ENCODE measurements at regions not wholly inside any gene's neighbourhood (a gene's known extent, or its start where the extent isn't known, plus 50 kb on each side); places are given as distances from the start of the nearest gene placed in this dataset.
A peak's percentile ranks its signal among the peaks of the same experiment; 100 is the strongest.
"Not testable (repeated sequence)": the region's sequence is repeated elsewhere in the genome, so short reads cannot be mapped to it uniquely, and the experiment has no call there.

DNA sequence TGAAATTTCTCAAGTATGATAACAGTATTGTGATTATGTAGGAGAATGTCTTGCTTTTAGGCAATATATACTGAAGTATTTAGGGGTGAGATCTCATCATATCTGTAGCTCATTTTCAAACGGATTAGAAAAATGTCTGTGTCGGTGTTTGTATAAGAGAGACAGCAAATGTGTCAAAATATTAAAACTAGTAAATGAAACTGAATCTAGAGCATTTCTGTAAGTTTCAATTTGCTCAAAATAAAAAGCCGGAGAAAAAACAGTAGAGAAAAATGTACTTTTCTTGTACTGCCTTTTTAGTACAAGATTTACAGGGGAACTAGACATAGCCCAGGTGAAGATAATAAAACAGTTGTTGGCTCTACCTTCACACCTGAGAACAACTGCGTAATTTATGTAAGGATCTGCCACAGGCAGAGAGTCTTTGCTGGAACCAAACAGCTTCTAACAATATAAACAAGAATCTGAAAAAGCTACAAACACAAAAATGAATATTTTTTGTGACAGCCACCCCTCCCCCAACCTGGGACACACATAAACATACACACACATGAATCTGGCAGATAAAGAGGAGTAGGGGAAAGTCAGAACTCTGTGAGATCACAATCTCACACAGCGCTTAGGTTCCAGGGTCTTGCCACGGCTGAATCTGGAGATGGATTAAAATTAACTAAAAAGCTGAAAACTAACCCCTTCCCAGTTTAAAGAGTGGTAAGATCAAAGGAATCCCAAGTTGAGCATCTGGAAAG lies 153.3 kb downstream of the AVL9 start:
- no peak overlapping the region for H3K4me3 ChIP-seq
- TF ChIP-seq, protein P1, sequence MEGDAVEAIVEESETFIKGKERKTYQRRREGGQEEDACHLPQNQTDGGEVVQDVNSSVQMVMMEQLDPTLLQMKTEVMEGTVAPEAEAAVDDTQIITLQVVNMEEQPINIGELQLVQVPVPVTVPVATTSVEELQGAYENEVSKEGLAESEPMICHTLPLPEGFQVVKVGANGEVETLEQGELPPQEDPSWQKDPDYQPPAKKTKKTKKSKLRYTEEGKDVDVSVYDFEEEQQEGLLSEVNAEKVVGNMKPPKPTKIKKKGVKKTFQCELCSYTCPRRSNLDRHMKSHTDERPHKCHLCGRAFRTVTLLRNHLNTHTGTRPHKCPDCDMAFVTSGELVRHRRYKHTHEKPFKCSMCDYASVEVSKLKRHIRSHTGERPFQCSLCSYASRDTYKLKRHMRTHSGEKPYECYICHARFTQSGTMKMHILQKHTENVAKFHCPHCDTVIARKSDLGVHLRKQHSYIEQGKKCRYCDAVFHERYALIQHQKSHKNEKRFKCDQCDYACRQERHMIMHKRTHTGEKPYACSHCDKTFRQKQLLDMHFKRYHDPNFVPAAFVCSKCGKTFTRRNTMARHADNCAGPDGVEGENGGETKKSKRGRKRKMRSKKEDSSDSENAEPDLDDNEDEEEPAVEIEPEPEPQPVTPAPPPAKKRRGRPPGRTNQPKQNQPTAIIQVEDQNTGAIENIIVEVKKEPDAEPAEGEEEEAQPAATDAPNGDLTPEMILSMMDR (IDR thresholded peaks at IDR 0.05), result no peak
- TF ChIP-seq POLR2AphosphoS5 (IDR thresholded peaks at IDR 0.05) (no peak), EP300 (IDR thresholded peaks at IDR 0.05) (no peak), POLR2A (IDR thresholded peaks at IDR 0.05) (no peak)
- no peaks in the 10 kb centered on the region for H3K9me3 ChIP-seq
- DNase-seq, result no peak
- no peak overlapping the region for H3K27ac ChIP-seq
- H3K27me3 ChIP-seq, result no peaks in the 10 kb centered on the region
- no peaks in the 10 kb centered on the region for H3K36me3 ChIP-seq
- 86 to 89% methylated on average over 6 of the region's 6 CpGs for WGBS, 2 donors
- ATAC-seq (ENCODE audit: low FRiP score in 2 of 2), result no peak
- H3K4me1 ChIP-seq, result no peaks in the 10 kb centered on the region

DNA sequence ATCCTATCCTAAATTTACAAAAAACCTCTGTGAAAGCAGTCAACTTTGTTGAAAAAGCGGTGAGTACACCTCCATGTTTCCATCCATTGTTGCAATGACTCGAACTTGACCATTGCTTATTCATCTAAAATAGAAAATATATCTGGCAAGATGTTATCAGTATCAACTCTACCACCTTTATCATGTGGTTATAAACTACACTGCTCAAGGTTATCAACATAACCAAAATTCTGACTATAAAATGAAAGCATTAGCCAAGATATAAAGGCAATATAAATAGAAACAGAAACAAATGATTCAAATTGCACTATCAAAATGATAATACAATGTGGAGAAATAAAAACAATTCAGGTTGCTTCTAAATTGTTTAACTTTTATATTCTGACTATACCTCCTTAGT lies 150.0 kb downstream of the AVL9 start:
- WGBS, 2 donors, result 79 to 88% methylated on average over 2 of the region's 2 CpGs
- ATAC-seq (ENCODE audit: low FRiP score in 2 of 2); H3K9me3 ChIP-seq; DNase-seq; H3K36me3 ChIP-seq; H3K27ac ChIP-seq; H3K27me3 ChIP-seq; H3K4me3 ChIP-seq; H3K4me1 ChIP-seq: not testable (repeated sequence)

GRCh38 chr7:32643194-32643593 lies 147.9 kb downstream of the AVL9 start:
- ATAC-seq (ENCODE audit: low FRiP score in 2 of 2), result no peak
- Histone ChIP-seq H3K27me3 (no peaks in the 10 kb centered on the region), H3K36me3 (no peaks in the 10 kb centered on the region), H3K4me3 (no peak overlapping the region), H3K4me1 (no peaks in the 10 kb centered on the region), H3K27ac (no peak overlapping the region), H3K9me3 (no peaks in the 10 kb centered on the region)
- no peak for TF ChIP-seq POLR2AphosphoS5 (IDR thresholded peaks at IDR 0.05)
- TF ChIP-seq, protein P1 (IDR thresholded peaks at IDR 0.05), result no peak
- no peak for TF ChIP-seq POLR2A (IDR thresholded peaks at IDR 0.05)
- no peak for TF ChIP-seq EP300 (IDR thresholded peaks at IDR 0.05)
- no peak for DNase-seq
- 95 to 96% methylated on average over 5 of the region's 5 CpGs for WGBS, 2 donors

GRCh38 chr7:32639122-32639521 lies 143.8 kb downstream of the AVL9 start:
- TF ChIP-seq EP300 (IDR thresholded peaks at IDR 0.05) (no peak), POLR2AphosphoS5 (IDR thresholded peaks at IDR 0.05) (no peak), POLR2A (IDR thresholded peaks at IDR 0.05) (no peak)
- TF ChIP-seq, protein P1 (IDR thresholded peaks at IDR 0.05), result no peak
- no peaks in the 10 kb centered on the region for H3K9me3 ChIP-seq
- no peak overlapping the region for H3K27ac ChIP-seq
- no peak overlapping the region for H3K4me3 ChIP-seq
- ATAC-seq (ENCODE audit: low FRiP score in 2 of 2) (no peak), DNase-seq (no peak)
- 87% methylated on average over 3 of the region's 3 CpGs for WGBS, 2 donors
- H3K4me1 ChIP-seq, result no peaks in the 10 kb centered on the region
- no peaks in the 10 kb centered on the region for H3K36me3 ChIP-seq
- no peaks in the 10 kb centered on the region for H3K27me3 ChIP-seq

DNA sequence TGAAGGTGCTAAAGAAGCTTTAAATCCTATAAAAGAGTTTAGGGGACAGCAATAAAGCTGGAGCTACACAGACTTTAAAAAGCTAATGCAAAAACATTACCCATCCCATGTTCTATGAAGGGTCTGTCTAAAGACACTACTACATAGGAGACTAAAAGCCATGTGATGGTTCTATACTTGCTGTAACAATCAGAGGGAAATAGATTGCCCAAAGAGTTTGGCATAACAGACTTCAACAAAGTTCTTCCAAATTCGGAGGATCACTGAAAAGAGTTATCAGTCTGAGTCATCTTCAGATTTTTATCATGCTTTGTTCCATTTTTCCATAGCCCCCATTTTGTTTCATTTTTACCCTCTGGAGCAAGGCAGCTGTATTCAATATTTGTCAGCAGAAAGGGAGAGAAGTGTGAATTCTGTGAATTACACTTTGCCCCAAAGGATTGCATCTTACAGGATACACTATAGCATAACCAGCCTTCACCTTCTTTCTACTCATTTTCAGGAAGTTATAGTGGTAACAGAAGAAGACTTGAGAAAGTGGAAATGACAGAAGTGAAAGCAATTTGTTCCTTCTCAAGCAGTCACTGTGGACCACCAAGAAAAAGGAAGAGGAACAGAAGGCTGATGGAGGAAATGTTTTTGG lies 143.3 kb downstream of the AVL9 start:
- not testable (repeated sequence) for H3K9me3 ChIP-seq, H3K4me3 ChIP-seq, H3K27ac ChIP-seq, H3K27me3 ChIP-seq, DNase-seq, H3K36me3 ChIP-seq, H3K4me1 ChIP-seq
- peak in 1 of 2 donors; percentile 58 for ATAC-seq (ENCODE audit: low FRiP score in 2 of 2)
- WGBS, 2 donors, result 33 to 54% methylated on average over 1 of the region's 1 CpG

Small RNA genes in the stretch of these regions (small RNA-seq; reads per million reads assigned to genes)
- gene AC018645.1, result 0 reads per million in 4 donors
- 0 reads per million in 4 donors for gene MIR550A2
- 0 reads per million in 4 donors for gene RF00322
